Activated gamma-delta T cell (primary cell): ENCODE measurements at regions not wholly inside any gene's neighbourhood (a gene's known extent, or its start where the extent isn't known, plus 50 kb on each side); places are given as distances from the start of the nearest gene placed in this dataset.

Experiments
- DNase-seq: peaks from one replicate; lab custom pipeline; 2025; lab: John Stamatoyannopoulos, UW

DNA sequence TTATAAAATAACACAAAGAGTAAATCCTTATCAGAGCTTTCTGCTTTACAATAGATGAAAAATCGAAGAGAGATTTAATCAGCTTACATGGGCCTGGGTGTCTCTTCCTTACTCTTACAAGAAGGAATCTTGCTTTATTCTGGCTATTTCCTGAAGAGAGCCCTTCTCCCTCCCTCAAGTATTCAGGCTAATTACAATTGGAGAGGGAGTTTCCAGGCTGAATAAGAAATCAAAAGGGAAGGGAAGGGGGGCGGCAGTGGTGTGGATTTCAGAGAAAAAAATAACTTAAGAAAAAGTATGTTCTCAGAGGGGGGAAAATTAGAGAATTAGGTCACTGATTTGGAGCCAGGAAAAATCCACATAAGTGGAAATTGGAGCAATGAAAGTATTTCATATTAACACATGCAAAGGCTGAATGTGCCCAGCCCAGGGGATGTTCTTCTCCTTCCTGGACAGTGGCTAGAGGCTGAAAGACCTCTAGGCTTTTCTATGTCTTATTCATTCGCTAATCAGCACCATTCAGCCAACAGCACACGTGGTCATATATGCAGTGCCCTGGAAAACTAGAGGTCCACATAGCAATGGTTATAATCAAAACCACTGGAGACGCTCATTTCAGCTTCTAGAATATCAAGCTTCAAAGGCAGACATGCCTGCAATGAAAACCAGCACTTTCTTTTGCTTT, 158.9 kb upstream of the BTG1 start:
- no peak for DNase-seq

DNA sequence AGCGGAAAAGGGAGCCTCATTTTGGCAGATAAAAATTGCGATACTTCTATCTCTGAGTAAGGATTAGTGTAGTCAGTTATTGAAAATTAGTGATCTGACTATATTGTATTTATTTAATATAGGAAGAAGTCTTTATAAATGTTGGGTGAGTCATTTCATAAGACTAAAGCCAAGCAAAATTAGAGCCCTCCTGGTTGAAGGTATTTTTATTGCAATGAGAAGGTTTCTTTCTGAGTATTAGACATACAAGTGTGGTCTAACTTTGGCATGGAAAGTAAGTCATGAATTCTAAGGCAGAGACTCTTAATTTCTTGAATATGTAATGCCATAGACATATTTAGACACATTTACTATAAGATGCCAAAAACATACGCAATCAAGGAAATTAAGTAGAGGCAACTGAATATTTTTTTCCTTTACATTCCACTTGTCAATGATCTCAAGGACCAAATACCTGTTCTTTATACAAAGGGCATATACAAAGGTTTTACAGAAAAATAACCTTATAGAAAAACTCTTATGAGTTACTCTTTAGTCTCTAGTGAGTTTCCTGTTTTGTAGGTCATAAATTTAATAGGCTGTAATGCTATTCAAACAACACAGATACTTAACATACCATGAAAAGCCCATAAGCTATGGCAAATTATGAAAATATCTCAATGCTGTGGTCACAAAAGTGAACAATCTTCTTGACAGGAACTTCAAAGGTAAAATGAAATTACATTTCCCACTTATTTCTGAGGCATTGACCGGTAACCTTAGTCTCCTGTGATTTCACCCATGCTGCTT, 156.6 kb upstream of the BTG1 start:
- no peak for DNase-seq

DNA sequence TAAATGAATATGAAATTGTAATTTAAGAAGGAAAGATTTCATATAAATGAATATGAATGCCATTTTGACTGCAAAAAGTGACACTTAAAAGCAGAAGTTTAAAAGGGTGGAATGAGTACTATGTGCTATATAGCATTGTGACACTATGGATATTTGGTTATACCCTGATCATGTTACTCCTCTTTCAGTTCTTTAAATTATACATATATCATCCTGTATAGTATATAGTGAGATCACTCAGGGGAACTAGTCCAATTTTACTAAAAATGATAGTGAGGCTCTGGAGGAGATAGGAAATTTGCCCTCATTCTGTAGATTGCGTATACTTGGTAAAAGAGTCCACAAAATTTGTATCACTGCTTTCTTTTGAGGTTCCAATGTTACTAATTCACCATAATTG, 155.7 kb upstream of the BTG1 start:
- DNase-seq = no peak

DNA sequence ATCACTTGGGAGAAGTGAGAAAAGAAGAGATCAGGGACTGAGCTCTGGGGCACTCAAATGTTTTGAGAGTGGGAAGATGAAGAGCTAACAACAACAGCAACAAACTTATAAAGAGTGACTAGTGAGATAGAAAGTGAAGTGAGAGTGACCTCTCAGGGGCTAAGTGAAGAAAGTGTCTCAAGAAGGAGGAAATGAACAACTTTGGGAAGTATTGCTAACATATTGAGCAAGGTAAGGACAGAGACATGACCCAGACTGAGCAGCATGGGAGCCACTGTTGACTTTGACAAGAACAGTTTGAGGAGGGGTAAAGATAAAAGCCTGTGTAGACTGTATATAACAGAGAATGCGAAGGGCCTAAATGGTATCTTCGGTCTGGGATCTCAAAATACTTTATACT, 155.1 kb upstream of the BTG1 start:
- DNase-seq = no peak

DNA sequence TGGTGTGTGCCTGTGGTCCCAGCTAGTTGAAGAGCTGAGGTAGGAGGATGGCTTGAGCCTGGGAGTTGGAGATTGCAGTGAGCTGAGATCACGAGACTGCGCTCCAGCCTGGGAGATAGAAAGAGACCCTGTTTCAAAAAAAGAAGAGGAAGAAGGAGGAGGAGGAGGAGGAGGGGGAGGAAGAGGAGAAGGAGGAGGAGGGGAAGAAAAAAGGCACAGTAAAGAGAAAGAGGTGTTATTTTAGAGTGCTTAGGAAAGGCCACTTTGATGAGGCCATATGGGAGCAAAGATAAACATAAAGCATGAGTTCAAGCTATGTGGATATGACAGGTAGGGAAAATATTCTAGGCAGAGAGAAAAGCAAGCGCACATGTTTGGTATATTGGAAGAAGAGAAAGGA, 154.1 kb upstream of the BTG1 start:
- DNase-seq = no peak

DNA sequence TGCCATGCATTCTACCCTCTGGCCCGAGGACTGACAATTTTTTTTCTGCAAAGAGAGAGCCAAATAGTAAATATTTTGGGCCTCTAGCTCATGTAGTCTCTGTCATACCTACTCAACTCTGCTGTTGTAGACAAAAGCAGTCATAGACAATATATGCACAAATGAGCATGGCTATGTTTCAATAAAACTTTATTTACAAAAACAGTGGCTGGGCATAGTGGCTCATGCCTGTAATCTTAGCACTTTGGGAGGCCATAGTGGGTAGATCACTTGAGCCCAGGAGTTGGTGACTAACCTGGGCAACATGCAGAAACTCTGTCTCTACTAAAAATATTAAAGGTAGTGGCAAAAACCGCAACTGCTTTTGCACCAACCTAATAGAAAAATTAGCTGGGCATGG, 153.7 kb upstream of the BTG1 start:
- DNase-seq = no peak

DNA sequence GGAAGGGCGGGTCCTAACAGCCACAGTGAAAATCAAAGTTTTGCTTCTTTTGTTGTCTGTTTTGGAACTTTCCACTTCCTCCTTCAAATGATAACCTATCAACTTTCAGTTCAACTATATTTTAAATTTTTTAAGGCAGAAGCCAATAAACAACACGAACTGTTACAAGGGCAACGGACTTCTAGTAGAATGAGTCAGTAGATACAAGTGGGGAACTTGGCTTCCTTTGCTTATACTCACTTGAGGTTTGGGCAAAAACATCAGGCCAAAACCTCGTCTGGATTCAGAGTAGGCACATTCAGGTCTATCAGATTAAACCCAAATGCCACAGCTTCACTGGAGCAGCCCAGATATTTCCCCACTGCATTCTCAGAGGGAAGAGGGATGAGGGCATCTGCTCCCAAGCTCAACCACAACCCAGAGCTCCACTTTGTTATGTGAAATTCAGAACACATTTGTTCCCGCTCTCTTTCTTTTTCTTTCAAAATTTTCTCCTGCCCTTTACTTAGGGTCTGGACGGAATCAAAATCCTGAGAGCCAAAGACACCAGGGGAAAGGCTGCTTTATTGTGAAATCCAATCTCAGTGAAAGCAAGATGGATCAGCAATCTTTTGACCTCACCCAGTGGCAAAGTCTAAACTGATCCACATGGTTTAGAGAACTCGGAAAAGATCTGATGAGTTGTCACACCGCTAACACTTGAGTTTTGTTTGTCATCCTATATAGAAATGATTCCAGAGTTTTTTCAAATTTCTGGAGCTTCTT, 152.5 kb upstream of the BTG1 start:
- no peak for DNase-seq

DNA sequence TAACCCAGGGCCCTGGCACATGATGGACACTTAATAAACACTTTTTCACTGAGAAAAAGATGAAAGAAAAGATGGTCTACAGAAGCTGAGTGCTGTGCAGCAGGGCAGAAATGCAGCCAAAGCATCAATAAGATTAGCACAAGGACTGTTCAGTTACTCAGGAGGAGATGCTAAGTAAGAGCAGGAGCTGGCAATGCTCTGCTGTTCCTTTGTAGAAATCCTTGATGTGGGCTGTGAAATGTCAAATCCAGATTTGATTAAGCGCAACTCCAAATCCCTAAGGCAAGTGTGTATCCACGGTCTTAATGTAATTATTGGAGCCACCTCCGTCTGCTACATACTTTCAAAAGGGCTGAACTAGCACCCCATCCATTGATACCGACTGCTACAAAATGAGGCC, 151.8 kb upstream of the BTG1 start:
- no peak for DNase-seq

DNA sequence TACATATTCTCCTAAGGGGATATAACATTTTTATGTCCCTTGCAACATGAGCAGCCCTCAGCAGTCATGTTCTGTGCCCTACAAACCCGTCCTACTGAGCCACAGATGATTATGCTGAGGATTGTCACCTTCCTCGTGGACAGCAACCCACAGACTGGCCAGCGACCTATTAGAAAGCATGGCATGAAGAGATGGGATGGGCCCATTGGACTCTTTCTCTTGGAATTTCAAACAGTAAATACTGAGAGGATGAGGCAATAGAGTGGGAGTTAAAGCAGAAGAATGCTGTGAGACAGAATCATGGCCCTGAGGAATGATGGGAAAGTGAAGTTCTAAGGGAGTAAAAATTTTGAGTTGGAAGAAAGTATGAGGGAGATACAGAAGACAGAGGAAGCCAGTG, 149.9 kb upstream of the BTG1 start:
- DNase-seq = no peak

DNA sequence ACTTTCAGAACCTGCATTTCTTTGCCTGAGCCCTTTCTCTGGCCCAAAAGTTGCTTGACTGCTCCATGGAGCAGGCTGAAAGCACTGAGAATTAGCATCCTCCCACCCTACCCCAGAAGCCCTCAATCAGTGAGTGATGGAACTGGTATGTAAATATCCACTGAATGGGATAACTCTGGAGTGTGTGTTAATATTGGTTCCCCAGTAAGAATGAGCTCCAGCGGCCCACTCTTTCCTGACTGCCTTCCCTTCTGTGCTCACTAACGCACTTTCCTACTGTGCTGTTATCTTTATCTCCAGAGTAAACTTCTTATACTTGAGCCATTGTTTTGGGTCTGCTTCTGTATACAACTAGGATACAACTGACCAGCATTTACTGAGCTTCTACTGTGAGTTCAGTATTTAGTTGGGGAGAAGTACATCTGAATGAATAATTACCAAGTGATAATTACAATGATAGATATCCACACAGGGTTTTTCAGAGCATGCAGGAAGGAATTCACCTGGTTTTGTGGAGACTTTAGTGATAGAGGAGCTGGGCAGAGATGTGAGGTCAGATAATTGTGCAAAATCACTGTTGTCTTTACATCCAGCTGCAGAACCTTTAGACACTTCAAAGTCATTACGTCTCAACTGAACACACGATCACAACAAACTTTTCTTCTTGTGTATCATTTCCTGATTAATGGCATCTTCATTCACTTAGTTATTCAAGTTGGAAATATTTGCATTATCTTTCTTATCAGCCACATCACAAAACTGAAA, 149.2 kb upstream of the BTG1 start:
- no peak for DNase-seq

DNA sequence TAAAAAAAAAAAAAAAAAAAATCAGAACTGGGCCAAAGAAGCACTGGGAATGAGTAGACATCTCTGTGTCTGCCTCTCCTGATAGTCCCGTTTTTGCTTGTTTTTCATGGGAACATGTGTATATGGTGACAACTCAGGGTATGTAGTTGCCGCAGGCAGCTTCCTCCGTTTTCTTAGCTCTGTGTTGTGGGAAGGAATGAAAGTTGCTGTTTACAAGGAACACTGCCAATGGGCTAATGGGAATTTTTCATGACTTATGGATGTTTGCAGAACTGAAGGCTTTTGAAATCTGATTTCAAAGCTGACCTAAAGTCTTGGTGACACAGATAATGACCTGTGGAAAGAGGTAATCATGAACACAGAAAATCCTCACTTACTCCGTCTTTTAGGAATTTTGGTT, 146.4 kb upstream of the BTG1 start:
- DNase-seq = no peak

DNA sequence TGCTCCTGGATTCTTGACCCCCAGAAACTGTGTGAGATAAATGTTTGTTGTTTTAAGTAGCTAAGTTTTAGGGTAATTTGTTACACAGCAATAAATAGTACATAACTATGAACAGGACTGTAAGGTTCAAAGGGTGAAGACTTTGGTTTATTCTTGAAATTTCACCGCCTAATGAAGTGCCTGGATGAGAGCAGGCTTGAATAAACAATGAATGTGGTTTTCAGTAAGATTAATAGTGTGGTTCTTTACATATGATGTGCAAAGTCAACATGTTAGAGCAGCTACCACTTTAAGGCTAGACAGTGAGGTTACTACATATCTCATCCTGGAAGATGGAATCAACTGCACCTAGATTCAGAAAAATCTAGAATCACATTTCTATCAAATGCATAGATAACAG, 145.2 kb upstream of the BTG1 start:
- no peak for DNase-seq

DNA sequence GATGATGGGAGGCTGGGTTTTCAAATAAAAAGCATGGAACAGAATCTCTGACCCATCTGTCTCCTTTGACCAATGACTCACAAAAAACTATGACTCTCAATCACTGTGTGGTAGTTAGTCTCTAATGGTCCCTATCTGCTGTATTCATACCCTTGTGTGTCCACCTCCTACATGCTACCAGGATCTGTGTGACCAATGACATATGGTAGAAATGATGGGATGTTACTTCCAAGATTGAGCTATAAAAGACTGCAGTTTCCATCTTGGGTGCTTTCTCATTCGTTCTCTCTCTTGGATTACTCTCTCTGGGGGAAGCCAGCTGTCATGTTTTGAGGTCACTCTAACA, 144.7 kb upstream of the BTG1 start:
- no peak for DNase-seq

DNA sequence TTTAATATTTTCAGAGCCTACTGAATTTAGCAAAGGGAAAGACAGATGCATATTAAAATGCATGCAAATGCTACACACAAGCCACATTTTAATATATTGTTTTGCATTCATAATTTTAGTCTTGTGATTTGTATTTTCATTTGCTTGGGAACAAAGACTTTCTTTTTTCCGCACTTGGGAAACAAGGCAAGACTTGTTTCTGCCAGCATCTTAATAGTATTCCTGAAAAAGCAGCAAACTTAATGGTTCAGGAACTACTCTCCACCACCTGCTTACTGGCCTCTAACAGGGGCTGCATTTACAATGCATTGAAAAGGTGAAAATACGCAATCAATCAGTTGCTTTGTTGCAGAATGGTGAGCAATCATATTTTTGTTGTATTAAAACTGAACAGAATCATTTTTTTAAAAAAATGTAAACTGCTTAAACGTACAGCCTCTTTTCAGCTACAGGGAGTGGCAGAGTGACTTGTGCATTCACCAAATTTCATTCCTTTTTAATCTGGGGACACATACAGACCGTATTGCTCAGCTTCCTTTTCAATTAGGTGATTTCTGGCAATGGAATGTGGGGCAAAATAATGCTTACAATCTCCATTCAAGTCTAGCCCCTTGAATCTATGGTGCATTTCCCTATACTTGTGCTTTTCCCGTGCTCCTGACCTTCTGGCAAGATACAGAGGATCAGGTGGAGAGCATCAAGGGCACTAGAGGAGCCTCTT, 144.1 kb upstream of the BTG1 start:
- DNase-seq = no peak

DNA sequence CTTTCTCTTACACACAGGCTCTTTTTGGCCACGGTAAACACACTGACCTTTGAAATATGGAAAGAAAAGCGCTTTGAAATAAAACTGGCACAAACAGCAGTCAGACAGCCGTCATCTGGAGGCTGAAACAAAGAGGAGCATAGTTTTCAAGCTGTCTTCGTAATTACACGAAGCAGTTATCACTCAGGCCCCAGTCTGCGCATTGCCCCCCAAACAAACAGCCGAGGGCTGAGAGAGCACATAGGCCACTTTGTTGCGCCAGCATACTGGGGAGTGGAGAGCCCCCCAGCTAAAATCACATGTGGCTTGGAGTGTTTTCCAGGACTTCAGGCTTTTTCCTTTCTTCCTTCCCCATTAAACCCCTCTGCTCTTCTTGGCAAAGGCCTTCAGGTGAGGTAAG, 142.9 kb upstream of the BTG1 start:
- DNase-seq = no peak

DNA sequence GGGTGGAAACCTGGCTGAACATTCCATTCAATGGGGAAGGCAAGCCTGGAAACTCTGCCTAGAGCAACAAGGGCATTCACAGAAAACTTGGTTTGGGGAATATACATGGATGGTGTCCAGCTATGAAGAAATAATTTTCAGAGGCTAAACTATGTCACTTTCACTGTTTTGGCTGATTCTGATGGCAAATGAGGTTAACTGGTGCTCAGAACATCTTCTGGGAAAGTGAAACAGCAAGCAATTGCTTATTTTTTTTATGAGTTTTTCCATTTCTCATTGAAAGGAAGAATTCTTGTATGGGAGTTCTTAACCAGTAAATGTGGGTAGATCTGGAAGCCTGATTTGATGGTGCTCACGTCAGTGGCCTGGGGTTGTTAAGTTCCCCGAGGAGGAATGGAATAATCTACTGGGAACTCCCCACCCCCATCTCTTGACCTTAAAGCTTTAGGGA, 132.8 kb upstream of the BTG1 start:
- DNase-seq = no peak

DNA sequence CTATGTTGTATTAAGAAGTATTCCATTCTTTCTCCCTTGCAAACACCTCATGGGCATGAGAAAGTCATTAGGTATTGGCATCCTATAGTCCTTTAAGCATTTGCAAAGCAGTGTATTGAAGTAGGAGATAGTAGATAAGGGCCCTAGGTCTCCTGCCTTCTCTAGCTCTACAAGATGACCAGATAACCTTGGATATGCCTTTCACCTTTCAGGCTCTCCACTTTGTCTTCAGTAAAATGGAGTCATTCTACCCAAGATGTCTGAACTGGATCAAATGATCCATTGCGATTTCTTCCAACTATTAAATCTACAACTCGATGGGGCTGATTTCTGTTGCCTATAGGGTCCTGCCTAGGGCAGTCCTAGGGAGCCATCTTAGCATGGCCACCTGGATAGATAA, 132.1 kb upstream of the BTG1 start:
- DNase-seq = no peak

DNA sequence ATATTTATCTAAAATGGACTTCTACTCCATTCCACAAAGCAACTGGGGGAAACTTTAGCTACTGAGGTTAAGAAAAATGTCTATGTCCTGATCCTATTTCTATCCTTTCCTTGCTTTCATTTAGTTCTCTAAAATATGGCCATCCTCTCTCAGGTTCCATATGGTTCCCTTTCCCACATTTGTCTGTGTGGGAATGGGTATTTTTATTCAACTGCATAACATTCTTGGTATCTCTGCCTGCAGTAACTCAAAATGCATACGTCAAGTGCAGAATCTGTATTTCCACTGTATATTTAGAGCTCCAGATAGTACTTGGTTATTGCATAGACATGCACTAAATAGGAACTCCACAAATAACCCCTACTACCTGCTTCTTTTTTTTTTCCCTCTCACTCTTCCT, 130.6 kb upstream of the BTG1 start:
- DNase-seq = no peak

DNA sequence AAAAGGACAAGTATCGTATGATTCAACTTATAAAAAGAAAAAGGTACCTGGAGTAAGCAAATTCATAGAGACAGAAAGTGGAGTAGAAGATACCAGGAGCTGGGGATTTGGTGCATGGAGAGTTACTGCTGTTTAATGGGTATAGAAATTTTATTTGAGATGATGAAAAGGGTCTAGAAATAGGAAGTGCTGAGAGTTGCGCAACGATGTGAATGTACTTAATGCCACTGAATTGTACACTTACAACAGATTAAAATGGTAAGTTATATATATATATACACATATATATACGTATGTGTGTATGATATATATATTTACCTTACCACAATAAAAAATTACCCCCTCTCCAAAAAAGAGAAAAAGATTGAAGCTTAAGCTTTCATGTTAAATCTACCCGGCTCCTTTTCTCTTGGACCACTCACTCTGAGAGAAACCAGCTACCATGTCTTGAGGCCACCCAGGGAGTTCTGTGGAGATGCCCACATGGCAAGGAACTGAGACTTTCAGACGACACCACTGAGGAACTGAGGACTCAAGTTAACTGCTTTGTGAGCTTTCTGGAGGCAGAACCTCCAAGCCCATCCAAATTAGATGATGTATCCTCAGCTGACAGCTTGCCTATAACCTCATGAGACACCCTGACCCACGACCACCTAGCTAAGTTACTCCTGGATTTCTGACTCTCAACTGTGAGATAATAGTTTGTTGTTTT, 130.0 kb upstream of the BTG1 start:
- DNase-seq = no peak

DNA sequence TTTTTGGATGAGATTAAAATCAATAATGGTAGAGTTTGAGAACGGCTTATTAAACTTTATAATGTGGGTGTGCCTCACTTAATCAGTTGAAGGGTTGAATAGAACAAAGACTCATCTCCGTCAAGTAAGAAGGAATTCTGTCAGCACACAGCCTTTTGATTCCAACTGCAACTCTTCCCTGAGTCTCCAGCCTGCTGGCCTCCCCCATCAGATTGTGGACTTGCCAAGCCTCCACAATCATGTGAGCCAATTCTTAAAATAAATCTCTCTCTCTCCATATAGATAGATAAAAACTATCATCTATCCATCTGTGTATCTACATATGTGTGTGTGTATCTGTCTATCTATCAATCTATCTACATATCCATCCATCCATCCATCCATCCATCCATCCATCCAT, 127.4 kb upstream of the BTG1 start:
- no peak for DNase-seq
